Muscle of leg (tissue), 3 donors: ENCODE measurements at regions not wholly inside any gene's neighbourhood (a gene's known extent, or its start where the extent isn't known, plus 50 kb on each side); places are given as distances from the start of the nearest gene placed in this dataset.
A peak's percentile ranks its signal among the peaks of the same experiment; 100 is the strongest.

ENCODE experiments used
- DNase-seq: peaks from one replicate; pipeline ENCODE4 v3.0.0; 2013
- H3K27ac ChIP-seq: one replicate; pipeline ENCODE4 v1.5.1; 2013; ENCODE audit warnings: mild to moderate bottlenecking, low read length, control low read depth
- H3K27me3 ChIP-seq: one replicate; pipeline ENCODE4 v1.6.1; 2013; ENCODE audit warnings: low read length; ENCODE audit not compliant: control insufficient read depth, insufficient read depth
- H3K36me3 ChIP-seq: one replicate; pipeline ENCODE4 v1.6.1; 2013; ENCODE audit warnings: low read length; ENCODE audit not compliant: control insufficient read depth, insufficient read depth
- H3K4me1 ChIP-seq: one replicate; pipeline ENCODE4 v1.6.1; 2013; ENCODE audit warnings: low read length; ENCODE audit not compliant: control insufficient read depth, insufficient read depth
- H3K4me3 ChIP-seq: one replicate; pipeline ENCODE4 v1.5.1; 2013; ENCODE audit warnings: low read length, control low read depth
- H3K9me3 ChIP-seq: replicated peaks from 2 replicates; pipeline ENCODE4 v1.6.1; 2013; ENCODE audit warnings: low read depth, low read length; ENCODE audit not compliant: control insufficient read depth
- WGBS: methylation state at CpG from one replicate; pipeline ENCODE4 v1.1.5; 2013; ENCODE audit warnings: missing lambda C conversion rate; ENCODE audit not compliant: insufficient coverage; 5-methylcytosine and 5-hydroxymethylcytosine counted together

- Histone ChIP-seq H3K27me3 (peaks cover 2% of the 10 kb centered on the region), H3K36me3 (no peaks in the 10 kb centered on the region), H3K9me3 (no peaks in the 10 kb centered on the region), H3K27ac (no peak overlapping the region), H3K4me1 (no peaks in the 10 kb centered on the region), H3K4me3 (no peak overlapping the region)
- DNase-seq: no peak
- 80% methylated on average over 1 of the region's 3 CpGs for WGBS
Observed at GRCh38 chr2:60377825-60378224, 175.6 kb downstream of the BCL11A start.

- no peak overlapping the region for H3K27ac ChIP-seq
- no CpG with 5 or more reads among the region's 3 CpGs for WGBS
- H3K4me1 ChIP-seq: no peaks in the 10 kb centered on the region
- no peaks in the 10 kb centered on the region for H3K9me3 ChIP-seq
- H3K4me3 ChIP-seq: no peak overlapping the region
- no peaks in the 10 kb centered on the region for H3K36me3 ChIP-seq
- no peak for DNase-seq
- H3K27me3 ChIP-seq: no peaks in the 10 kb centered on the region
Observed at GRCh38 chr2:60376252-60376651, 177.2 kb downstream of the BCL11A start.

DNA sequence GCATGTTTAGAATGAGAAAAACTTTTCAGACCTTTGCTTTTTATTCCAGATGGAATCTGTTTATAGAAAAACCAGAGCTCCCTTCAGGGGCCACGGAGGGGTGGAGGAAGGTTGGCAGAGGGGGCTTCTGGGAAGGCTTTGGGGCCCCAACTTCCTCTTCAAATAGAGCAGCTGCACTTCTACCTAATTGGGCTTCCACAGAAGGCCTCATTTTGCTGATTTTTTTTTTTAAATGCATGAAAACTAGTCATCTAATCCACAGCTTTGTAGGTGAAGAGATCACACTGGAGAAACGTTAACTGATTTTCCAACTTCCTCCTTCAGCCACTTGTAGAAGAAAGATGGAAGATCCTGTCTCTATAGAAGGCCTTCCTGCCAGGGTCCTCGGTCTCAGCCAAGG is 181.8 kb downstream of the BCL11A start:
- Histone ChIP-seq H3K4me3 (no peak overlapping the region), H3K27me3 (no peaks in the 10 kb centered on the region), H3K36me3 (no peaks in the 10 kb centered on the region), H3K27ac (no peak overlapping the region), H3K9me3 (no peaks in the 10 kb centered on the region), H3K4me1 (peaks cover 3% of the 10 kb centered on the region)
- 63% methylated on average over 1 of the region's 3 CpGs for WGBS
- no peak for DNase-seq

GRCh38 chr2:60371219-60371618 is 182.2 kb downstream of the BCL11A start:
- Histone ChIP-seq H3K27ac (no peak overlapping the region), H3K36me3 (no peaks in the 10 kb centered on the region), H3K4me1 (peaks cover 6% of the 10 kb centered on the region), H3K27me3 (no peaks in the 10 kb centered on the region), H3K9me3 (no peaks in the 10 kb centered on the region), H3K4me3 (no peak overlapping the region)
- WGBS: 79% methylated on average over 6 of the region's 9 CpGs
- DNase-seq: no peak

- no peak overlapping the region for H3K27ac ChIP-seq
- no peaks in the 10 kb centered on the region for H3K27me3 ChIP-seq
- no peak overlapping the region for H3K4me3 ChIP-seq
- no peaks in the 10 kb centered on the region for H3K36me3 ChIP-seq
- H3K4me1 ChIP-seq: peaks cover 10% of the 10 kb centered on the region
- WGBS: no CpG with 5 or more reads among the region's 4 CpGs
- no peaks in the 10 kb centered on the region for H3K9me3 ChIP-seq
- DNase-seq: no peak
Observed at GRCh38 chr2:60370814-60371213, 182.6 kb downstream of the BCL11A start.

DNA sequence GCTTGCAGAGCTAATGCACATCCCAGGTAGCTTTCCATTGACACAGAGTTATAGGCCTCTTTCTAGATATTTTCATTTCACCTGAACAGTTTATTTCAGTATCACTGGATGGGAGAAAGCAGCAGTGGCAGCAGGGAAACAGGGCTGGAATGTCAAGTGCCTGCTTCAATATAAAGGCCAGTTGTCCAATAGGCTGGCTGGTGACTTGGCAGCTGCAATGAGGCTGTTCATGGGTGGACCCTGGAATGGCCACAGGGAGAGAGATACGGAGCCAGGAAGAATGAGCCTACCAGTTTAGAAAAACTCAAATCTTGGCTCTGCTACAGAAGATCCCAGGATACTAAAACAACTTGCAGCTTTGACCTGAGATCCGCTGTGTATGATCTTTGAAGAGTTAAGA is 185.0 kb downstream of the BCL11A start:
- Histone ChIP-seq H3K4me3 (no peak overlapping the region), H3K4me1 (peaks cover 31% of the 10 kb centered on the region), H3K27me3 (no peaks in the 10 kb centered on the region), H3K36me3 (no peaks in the 10 kb centered on the region), H3K27ac (no peak overlapping the region), H3K9me3 (no peaks in the 10 kb centered on the region)
- no CpG with 5 or more reads among the region's 2 CpGs for WGBS
- DNase-seq: peak; percentile 30

- no peak overlapping the region for H3K27ac ChIP-seq
- H3K4me3 ChIP-seq: no peak overlapping the region
- H3K4me1 ChIP-seq: peaks cover 31% of the 10 kb centered on the region
- WGBS: 67% methylated on average over 1 of the region's 4 CpGs
- peak; percentile 68 for DNase-seq
- no peaks in the 10 kb centered on the region for H3K36me3 ChIP-seq
- H3K9me3 ChIP-seq: no peaks in the 10 kb centered on the region
- peaks cover 4% of the 10 kb centered on the region for H3K27me3 ChIP-seq
Observed at GRCh38 chr2:60366135-60366712, 187.2 kb downstream of the BCL11A start.

- 45% methylated on average over 2 of the region's 5 CpGs for WGBS
- DNase-seq: no peak
- Histone ChIP-seq H3K27me3 (peaks cover 4% of the 10 kb centered on the region), H3K4me1 (peaks cover 31% of the 10 kb centered on the region), H3K27ac (no peak overlapping the region), H3K9me3 (no peaks in the 10 kb centered on the region), H3K36me3 (no peaks in the 10 kb centered on the region), H3K4me3 (no peak overlapping the region)
Observed at GRCh38 chr2:60365556-60365955, 187.9 kb downstream of the BCL11A start.

DNA sequence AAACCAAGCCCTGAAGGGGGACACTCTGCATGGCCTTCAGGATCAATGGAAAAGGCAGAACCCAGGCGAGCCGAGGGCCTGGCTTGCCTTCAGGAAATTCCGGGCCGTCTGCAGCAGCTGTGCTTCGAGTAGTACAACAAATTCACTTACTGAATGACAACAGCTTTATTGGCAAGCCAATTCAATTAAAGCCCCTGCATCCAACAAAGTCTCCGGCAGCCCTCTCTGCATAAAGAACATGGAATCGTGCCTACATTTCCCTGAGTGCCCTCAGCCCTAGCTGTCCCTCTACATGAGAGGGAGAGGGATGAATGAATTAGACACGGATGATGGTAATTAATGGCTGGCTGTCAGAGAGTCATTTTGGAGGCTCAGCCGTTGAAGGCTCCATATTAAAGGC is 189.0 kb downstream of the BCL11A start:
- WGBS: 23% methylated on average over 6 of the region's 9 CpGs

GRCh38 chr2:60361498-60361897 is 192.0 kb downstream of the BCL11A start:
- peaks cover 4% of the 10 kb centered on the region for H3K27me3 ChIP-seq
- WGBS: no CpG with 5 or more reads among the region's 1 CpG
- no peaks in the 10 kb centered on the region for H3K9me3 ChIP-seq
- no peak overlapping the region for H3K4me3 ChIP-seq
- no peak overlapping the region for H3K27ac ChIP-seq
- peaks cover 31% of the 10 kb centered on the region for H3K4me1 ChIP-seq
- DNase-seq: no peak
- no peaks in the 10 kb centered on the region for H3K36me3 ChIP-seq

More for the DNA sequence above, 189.0 kb downstream of the BCL11A start:
- H3K4me3 ChIP-seq: no peak overlapping the region
- no peaks in the 10 kb centered on the region for H3K36me3 ChIP-seq
- H3K4me1 ChIP-seq: peaks cover 31% of the 10 kb centered on the region
- H3K27me3 ChIP-seq: peaks cover 4% of the 10 kb centered on the region
- H3K27ac ChIP-seq: no peak overlapping the region
- H3K9me3 ChIP-seq: no peaks in the 10 kb centered on the region
- DNase-seq: peak; percentile 84

GRCh38 chr2:60359569-60359968 is 193.9 kb downstream of the BCL11A start:
- no CpG with 5 or more reads among the region's 5 CpGs for WGBS
- DNase-seq: no peak
- no peak overlapping the region for H3K27ac ChIP-seq
- no peaks in the 10 kb centered on the region for H3K9me3 ChIP-seq
- peaks cover 7% of the 10 kb centered on the region for H3K27me3 ChIP-seq
- no peaks in the 10 kb centered on the region for H3K36me3 ChIP-seq
- H3K4me1 ChIP-seq: peaks cover 13% of the 10 kb centered on the region
- H3K4me3 ChIP-seq: no peak overlapping the region
